Limb (tissue), 2 donors: ENCODE measurements at regions not wholly inside any gene's neighbourhood (a gene's known extent, or its start where the extent isn't known, plus 50 kb on each side); places are given as distances from the start of the nearest gene placed in this dataset.
A peak's percentile ranks its signal among the peaks of the same experiment; 100 is the strongest.

Experiments
- DNase-seq, 2 donors: peaks; one replicate each; pipeline ENCODE4 v3.0.0-alpha.2; 2016; ENCODE audit errors: extremely low spot score in 2 of 2

- no peak for DNase-seq
Observed at GRCh38 chr4:129672941-129673340, 577.0 kb downstream of the C4orf33 start.

- DNase-seq, result no peak
Observed at GRCh38 chr4:129675036-129675435, 579.1 kb downstream of the C4orf33 start.

GRCh38 chr4:129676934-129677333 lies 581.0 kb downstream of the C4orf33 start:
- no peak for DNase-seq

GRCh38 chr4:129682586-129682985 lies 586.6 kb downstream of the C4orf33 start:
- DNase-seq, result no peak

- DNase-seq, result no peak
Observed at GRCh38 chr4:129707949-129708348, 612.0 kb downstream of the C4orf33 start.

GRCh38 chr4:129708784-129709183 lies 612.8 kb downstream of the C4orf33 start:
- no peak for DNase-seq

GRCh38 chr4:129738175-129738574 lies 642.2 kb downstream of the C4orf33 start:
- DNase-seq, result no peak

GRCh38 chr4:129747756-129748155 lies 651.8 kb downstream of the C4orf33 start:
- no peak for DNase-seq

- peak in 1 of 2 donors; percentile 21 for DNase-seq
Observed at GRCh38 chr4:129748991-129749390, 653.0 kb downstream of the C4orf33 start.

- DNase-seq, result no peak
Observed at GRCh38 chr4:129751646-129752045, 655.7 kb downstream of the C4orf33 start.

GRCh38 chr4:129783596-129783995 lies 687.6 kb downstream of the C4orf33 start:
- no peak for DNase-seq

- DNase-seq, result no peak
Observed at GRCh38 chr4:129788486-129788885, 692.5 kb downstream of the C4orf33 start.

GRCh38 chr4:129804461-129804981 lies 708.6 kb downstream of the C4orf33 start:
- DNase-seq, result no peak

- DNase-seq, result no peak
Observed at GRCh38 chr4:129806986-129807385, 711.0 kb downstream of the C4orf33 start.

GRCh38 chr4:129808242-129808641 lies 712.3 kb downstream of the C4orf33 start:
- no peak for DNase-seq

GRCh38 chr4:129821073-129821472 lies 725.1 kb downstream of the C4orf33 start:
- DNase-seq, result no peak

- no peak for DNase-seq
Observed at GRCh38 chr4:129821963-129822362, 726.0 kb downstream of the C4orf33 start.

GRCh38 chr4:129822701-129823100 lies 726.7 kb downstream of the C4orf33 start:
- DNase-seq, result no peak

- DNase-seq, result no peak
Observed at GRCh38 chr4:129823105-129823504, 727.2 kb downstream of the C4orf33 start.

GRCh38 chr4:129829373-129829772 lies 733.4 kb downstream of the C4orf33 start:
- DNase-seq, result no peak

- no peak for DNase-seq
Observed at GRCh38 chr4:129839687-129840086, 743.7 kb downstream of the C4orf33 start.

GRCh38 chr4:129842096-129842495 lies 746.1 kb downstream of the C4orf33 start:
- no peak for DNase-seq

- no peak for DNase-seq
Observed at GRCh38 chr4:129852434-129852833, 756.5 kb downstream of the C4orf33 start.
